Upper lobe of left lung (tissue), 4 donors: ENCODE measurements at regions not wholly inside any gene's neighbourhood (a gene's known extent, or its start where the extent isn't known, plus 50 kb on each side); places are given as distances from the start of the nearest gene placed in this dataset.

Source experiments
- CTCF ChIP-seq, 6 experiments: fragments of 450-650 bp in 4 of 6; fragments of 200-600 bp in 2 of 6; sonication (generic) in 2 of 6; IDR thresholded peaks; one replicate each; pipeline ENCODE4 v1.5.1; 2016 to 2019; ENCODE audit warnings: antibody characterized with exemption in 6 of 6
- POLR2AphosphoS5 ChIP-seq, 2 donors: sonication (generic); formaldehyde crosslinking; IDR thresholded peaks; one replicate each; pipeline ENCODE4 v1.5.1; 2017; ENCODE audit warnings: antibody characterized with exemption in 2 of 2

- TF ChIP-seq POLR2AphosphoS5 (IDR thresholded peaks at IDR 0.05) (no peak), CTCF (IDR thresholded peaks at IDR 0.05) (no peak)
These were observed 212.2 kb upstream of the FOXF1 start for GRCh38 chr16:86297866-86298757.
